IPS DF 4.7 (cell line): ENCODE measurements at regions not wholly inside any gene's neighbourhood (a gene's known extent, or its start where the extent isn't known, plus 50 kb on each side); places are given as distances from the start of the nearest gene placed in this dataset.

Source experiments
- DNase-seq: peaks from one replicate; pipeline ENCODE4 v3.0.0-alpha.2; 2013; ENCODE audit warnings: low spot score; ENCODE audit errors: extremely low read depth

DNA sequence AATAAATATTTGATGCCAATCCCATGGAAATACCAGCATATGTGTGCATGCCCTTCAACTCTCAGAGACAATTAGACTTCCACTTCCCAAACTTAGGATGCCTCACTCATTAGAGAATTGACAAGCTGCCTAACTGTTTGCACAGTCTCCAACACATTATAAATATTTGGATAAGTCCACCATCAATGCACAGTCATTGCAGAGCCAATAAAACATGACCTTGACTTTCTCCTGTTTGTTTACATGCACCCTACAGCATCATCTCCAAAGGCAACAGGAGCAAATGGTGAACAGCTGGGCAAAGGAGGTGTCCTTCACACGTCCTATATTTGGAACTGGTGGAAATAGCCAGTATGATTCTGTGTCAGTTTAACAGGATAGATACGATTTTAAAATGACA lies 804.4 kb upstream of the RBFOX1 start:
- no peak for DNase-seq

DNA sequence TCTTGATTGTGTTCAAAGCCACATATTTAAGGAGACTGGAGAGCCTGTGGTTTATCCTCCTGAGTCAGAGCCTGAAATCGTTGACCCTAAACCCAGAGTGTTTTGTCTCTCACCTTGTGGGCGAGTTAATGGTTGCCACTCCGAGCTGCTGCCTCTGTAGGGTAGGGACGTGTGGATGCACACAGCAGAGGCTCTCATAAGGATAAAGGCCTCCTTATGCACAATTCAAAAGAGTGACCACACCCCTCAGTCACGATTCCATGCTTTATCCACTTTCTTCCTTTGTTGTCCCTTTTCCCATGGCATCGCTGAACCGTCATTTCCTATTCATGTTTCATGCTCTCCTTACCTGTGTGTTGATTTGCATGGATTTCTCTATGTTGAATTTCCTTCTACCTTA lies 805.0 kb upstream of the RBFOX1 start:
- no peak for DNase-seq

GRCh38 chr16:6524501-6524900 lies 808.1 kb upstream of the RBFOX1 start:
- DNase-seq, result no peak

GRCh38 chr16:6517020-6517720 lies 815.5 kb upstream of the RBFOX1 start:
- no peak for DNase-seq

DNA sequence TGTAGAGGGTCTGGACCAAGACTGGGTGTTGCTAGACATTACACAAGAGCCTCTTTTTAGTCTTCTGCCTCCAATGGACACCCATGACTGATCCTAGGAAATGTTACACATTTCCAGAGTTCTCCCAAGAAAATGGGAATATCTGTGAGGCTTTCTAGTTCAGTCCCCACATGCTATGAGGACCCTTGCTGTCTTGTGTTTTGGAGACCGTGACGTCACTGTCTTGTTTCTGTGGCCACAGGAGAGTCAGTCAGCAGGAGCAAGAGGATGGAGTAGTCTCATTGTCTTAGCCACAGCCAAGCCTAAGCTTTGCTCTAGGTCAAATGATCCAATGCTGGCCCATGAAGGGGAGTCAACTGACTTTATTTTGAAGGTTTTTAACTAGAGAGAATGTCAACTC lies 820.1 kb upstream of the RBFOX1 start:
- DNase-seq, result no peak

DNA sequence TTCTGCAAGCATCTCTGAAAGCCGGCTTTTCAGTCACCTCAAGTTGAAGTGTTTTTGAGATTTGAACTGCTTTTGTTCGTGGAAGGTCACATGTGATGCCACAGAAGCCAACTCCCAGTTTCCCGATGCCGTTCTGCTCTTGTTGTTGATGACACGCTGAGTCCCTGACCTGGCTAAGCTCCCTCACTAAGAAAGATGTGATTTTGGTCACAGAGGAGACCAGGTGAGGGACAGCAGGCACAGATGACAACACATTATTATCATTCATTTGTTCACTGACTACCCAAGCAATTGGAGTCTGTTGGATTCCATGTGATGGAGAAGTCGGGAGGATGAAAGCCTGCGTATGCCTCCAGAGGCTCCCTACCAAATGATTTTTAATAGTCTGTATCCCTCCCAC lies 822.4 kb upstream of the RBFOX1 start:
- no peak for DNase-seq

DNA sequence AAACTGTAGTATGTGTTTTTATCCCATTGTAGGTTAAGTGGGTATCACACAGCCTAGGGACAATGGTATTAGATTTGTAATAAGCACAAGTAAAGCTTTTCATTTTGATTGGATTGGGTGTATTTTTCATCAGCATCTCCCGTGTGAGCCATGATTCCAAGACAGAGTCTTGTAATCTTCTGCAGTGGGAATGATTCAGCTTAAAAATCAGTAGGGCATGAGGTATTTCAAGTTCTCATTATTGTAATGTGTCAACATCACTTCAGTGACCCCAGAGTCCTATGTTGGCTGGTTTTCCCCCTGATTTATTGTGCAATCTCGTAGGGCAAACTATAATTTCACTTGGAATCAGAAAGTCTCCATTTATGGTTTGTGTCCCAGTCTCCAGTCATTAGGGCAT lies 833.2 kb upstream of the RBFOX1 start:
- DNase-seq, result no peak

DNA sequence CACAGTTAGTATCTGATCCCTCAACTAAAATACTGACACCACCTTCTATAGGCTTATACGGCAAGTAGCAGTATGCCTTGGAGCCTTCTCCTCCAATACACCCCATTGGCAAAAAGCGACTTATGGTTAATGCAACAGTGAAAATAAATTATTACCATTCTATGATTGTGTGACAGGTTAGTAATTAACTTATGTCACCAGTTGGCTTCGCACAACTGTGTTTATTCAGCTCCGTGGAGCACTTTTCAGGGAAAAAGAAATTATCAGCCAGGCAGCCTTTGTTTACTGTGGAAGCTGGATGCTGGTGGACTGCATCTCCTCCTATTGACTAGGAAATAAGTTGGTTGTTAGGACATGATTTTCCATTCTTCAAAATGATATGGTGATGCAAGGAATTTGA lies 833.8 kb upstream of the RBFOX1 start:
- DNase-seq, result no peak

DNA sequence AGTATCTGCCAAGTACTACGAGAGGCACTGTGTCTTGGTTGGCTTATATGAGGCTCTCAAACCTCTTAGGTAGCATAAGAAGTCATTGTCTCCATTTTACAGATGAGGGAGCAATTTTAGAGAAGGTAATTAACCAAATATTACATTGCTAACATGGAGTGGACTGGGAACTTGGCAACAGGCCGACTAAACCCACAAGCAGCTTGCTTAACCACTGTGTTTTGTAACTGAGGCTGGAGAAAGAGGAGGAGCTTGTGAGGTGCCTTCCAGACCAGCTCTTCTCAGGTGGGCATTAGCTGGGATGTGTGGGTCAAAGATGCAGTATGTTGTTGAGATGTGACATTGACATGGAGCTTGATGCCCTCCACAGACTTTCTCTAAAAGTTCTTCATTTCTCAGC lies 835.6 kb upstream of the RBFOX1 start:
- DNase-seq, result no peak

GRCh38 chr16:6495486-6496210 lies 837.0 kb upstream of the RBFOX1 start:
- DNase-seq, result no peak

DNA sequence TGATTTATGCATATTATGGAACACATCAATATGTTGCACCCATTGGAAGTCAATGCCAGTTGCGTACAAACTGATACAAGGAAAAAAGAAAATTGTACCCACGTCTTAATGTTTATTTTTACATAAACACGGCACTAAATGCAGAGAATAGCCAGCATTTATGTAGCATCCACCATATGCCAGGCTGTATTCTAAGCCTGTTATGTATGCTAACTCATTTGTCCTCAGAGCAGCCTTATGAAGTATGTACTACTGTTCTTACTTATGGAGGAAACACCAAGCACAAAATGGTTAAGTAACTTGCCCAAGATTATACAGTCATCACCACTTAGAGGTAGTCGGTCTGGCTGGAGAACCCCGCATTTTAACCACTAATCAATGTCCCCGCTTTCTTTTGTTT lies 837.9 kb upstream of the RBFOX1 start:
- no peak for DNase-seq

GRCh38 chr16:6493555-6493954 lies 839.1 kb upstream of the RBFOX1 start:
- DNase-seq, result no peak

DNA sequence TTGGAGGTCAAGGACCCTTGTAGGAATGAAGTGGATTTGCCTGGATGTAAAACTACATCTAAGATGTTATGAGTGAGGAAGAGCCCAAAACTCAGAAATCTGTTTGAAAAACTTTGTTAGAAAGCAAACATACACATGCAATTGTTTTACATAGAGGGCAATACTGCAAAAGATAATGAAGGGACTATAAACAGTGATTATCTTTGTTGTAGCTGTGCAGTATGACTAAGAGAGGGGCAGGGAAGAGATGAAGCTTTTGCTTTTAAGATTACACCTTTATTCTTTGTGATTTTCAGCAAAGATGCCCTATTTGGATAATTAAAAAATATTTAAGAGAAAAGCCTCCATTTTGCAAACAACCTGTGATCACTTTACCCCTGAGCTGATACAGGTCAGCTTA lies 839.9 kb upstream of the RBFOX1 start:
- no peak for DNase-seq

DNA sequence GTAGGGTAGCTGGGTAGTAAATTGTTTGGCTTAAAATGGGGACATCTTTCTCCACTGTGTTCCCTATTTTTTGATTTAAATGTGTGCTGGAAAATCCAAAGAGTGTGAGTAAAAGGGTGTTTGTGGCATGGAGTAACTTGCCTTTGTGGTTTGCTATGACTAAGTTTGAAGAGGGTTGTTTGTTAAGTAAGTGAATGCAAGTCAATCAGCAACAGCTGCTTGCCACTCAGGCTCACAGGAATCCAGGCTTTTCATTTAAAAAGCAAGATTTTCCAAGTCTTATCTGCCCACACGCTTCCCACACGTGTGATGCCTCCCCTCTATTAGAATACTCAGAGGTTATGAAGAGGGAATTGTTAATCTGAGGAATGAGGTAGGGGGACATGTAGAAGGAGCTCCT lies 847.7 kb upstream of the RBFOX1 start:
- DNase-seq, result no peak

DNA sequence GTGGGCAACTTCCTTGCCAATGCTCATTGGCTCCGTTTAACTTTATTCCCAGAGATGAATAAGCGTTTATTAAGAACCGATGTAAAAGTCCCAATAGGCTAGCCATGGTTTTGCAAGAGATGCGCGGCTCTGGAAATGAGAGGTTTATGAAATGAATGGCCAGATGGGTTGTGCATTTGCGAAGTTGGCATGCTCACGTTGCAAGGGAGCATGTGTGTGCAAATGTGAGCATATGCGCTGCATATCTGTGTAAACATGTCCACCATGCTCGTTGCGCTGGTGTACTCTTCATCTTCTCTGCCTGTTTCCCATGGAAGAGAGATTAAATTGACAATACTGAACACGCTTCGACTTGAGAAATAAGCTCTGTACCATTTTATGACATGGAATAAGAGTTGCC lies 848.6 kb upstream of the RBFOX1 start:
- DNase-seq, result no peak

- DNase-seq, result no peak
Observed at GRCh38 chr16:6483469-6484033, 849.1 kb upstream of the RBFOX1 start.

- no peak for DNase-seq
Observed at GRCh38 chr16:6482696-6483468, 849.8 kb upstream of the RBFOX1 start.

- DNase-seq, result no peak
Observed at GRCh38 chr16:6481894-6482293, 850.8 kb upstream of the RBFOX1 start.

DNA sequence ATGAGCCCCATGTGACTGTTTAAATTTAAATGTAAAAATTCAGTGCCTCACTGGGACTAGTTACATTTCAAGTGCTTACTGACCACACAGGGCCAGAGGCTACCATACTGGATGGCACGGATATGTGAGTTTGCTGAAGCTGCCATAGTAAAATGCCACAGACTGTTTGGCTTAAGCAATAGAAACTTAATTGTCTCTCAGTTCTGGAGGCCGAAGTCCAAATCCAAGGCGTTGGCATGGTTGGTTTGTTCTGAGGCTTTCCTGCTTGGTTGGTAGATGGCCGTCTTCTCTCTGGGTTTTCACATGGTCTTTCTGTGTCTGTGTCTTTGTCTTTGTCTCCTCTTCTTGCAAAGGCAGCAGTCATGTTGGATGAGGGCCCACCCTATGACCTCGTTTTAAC lies 878.9 kb upstream of the RBFOX1 start:
- DNase-seq, result no peak

DNA sequence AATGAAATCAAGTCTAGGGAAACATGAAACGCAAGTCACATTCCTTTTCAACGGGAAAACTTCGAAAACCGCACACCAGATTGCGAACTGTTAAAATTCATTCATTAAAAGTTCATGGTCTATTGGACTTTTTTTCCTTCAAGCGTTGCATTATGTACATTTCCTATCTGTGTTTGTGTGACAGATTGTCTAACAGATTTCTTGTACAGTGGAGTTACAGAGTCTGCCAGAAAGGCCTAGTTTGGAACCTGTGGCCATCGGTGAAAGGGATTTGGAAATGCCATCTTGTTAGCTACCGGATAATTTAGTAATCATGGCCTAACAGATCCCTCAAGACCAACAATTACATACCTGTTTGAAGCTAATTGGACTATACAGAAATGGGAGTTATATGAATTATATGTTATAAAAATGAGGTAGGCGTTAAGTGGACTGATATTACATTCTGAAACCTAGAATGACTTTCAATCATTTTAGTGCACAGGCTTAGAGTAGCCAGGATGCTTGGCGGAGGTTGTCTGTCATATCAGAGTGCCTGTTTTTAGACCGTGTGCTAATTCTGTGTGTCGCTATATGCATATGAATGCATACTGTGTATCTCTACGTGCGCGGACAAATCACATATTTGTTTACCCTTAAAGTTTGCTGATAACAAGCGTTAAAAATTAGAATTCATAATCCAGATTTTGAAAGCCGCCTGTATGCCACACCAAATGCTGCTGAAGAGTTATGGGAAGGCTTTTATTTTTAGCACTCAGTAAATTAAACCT lies 885.4 kb upstream of the RBFOX1 start:
- DNase-seq, result no peak

- no peak for DNase-seq
Observed at GRCh38 chr16:6446370-6446769, 886.3 kb upstream of the RBFOX1 start.
